SK-MEL-5 (cell line): ENCODE measurements at regions not wholly inside any gene's neighbourhood (a gene's known extent, or its start where the extent isn't known, plus 50 kb on each side); places are given as distances from the start of the nearest gene placed in this dataset.

Experiments used
- DNase-seq: peaks from one replicate; pipeline ENCODE4 v3.0.0-alpha.2; 2016; ENCODE audit warnings: low read depth, low spot score
- in situ Hi-C: cut with HindIII; loops from 2 replicates; pipeline ENCODE4 v1.10.0; 2016; ENCODE audit warnings: low sequenced_read_pairs, high pct_unique_total_duplicates, low pct_unique_long_range_greater_than_20kb

DNA sequence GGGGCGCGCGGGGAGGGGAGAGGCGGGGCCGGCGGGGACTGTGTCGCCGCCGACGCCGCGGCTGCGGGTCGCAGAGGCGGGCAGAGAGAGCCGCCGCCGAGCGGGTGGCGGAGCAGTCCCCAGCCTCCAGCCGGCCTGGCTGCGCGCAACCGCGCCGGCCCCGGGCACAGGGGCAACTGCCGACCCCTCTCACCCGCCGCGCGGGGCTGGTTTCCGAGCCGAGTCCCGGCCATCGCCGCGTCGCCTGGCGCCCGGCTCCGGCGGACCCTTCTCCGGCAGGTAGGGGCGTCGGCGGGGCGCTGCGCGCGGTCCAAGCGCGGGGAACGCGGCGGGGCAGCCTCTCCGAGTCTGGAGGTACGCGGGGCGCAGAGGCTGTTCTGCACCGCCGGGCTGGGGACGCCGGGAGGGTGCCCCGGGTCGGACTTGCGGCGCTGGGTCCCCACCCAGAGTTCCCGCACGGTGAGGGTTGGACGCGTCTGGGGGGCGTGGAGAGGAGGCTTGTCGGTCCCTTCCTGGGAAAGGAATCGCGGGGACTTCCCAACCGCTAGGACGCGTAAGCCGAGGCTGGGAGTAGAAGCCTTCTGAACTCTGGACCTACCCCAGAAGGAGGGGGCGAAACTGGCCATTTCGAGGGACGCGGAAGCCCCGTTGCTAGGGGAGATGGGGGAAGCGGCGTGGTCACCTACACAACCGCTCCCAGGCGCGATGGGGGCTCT lies 133.6 kb upstream of the MYO16 start:
- no peak for DNase-seq
- in situ Hi-C loops, result no loop called here

DNA sequence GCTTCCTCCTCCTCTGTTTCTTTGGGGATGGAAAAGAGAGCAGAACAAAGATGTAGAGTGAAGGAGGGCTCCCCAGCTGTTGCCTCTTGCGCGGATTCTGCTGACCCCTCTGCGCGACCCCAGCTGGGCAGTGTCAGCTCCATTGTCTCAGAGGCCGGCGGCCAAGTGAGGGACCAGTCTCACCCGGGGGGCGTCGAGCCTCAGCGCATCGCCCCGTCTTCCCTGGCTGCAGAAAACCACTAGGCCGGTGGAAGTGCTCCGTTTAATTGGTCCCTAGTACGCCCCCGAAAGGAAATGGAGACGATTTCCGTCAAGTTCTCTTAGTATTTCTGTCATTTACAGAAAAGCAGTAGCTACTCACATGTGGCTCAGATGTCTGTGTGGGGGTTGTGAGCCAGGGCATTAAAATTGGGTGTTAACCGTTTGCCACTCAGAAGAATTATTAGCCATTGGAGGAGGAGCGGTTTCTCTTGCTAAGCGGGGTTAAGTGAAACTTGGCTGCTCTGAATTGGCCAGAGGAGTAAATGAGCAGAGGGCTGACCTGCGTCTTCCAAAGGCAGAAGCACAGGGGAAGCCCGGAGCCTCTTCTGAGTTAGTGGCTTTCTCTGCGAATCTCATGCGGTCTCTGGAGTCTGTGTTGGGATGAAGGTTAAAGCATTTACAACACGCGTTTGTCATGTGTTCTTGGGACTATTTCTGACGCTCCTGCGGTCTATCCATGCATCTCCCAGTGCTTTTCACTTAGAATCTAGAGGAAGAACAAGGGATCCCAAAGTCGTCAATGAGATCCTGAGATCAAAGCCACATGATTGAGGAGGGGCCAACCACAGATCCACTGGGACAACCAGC lies 132.8 kb upstream of the MYO16 start:
- DNase-seq, result peak; percentile 51
- in situ Hi-C loops, result no loop called here

DNA sequence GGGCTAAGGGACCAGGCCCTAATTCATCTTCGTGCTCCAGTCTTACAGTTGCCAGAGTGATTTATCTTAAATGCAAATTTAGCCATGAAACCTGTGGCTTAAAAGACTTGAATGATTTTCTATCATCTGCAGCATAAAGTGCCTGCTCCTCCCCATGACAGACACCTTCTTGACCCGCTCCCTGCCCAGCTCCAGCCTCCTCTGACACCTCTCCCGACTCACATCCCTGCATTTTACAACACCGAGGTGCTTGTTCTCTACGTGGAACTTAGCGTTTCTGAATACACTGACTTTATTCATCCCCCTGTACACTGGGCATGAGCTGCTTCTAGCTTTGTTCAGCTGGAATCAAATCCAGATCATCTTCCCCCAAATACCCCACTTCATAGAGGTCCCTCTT lies 128.7 kb upstream of the MYO16 start:
- in situ Hi-C loops, result no loop called here
- DNase-seq, result no peak

DNA sequence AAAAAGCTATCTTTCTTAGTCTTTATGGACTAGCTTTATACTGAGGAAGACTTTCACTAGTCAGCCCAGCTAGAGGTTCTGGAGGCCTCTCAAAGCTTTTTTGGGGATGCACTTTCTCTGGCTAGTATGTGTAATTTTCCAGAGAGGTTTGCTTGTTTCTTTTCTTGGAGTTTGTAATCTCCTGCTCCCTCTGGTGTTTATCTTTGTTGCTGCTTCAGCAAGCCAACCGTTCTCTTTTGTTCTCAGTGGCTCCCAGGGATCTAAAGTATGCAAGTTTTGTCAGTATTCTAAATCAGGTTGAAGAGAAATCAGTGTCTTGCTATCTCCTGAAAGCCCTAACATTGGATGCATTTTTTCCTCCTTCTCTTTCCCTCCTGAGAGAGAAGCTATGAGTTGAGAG lies 121.1 kb upstream of the MYO16 start:
- in situ Hi-C loops, result no loop called here
- peak; percentile 49 for DNase-seq

DNA sequence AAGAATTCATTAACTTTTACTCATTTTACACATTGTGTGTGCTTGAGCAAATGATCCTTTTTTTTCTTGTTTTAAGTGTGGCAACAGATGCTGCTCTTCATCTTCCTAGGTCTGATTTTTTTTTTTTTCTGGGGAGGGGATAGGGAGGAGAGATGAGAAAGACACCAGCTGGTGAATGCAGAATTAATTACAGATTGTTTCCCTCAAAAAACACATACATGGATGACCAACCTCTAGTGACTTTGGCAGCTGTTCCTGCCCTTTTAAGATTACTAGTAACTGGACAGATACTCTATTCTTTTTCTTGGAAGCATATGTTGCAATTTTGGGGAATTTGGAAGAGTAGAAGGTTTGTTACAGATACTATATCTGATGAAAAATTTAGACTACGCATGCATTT lies 103.6 kb upstream of the MYO16 start:
- in situ Hi-C loops, result no loop called here
- no peak for DNase-seq

DNA sequence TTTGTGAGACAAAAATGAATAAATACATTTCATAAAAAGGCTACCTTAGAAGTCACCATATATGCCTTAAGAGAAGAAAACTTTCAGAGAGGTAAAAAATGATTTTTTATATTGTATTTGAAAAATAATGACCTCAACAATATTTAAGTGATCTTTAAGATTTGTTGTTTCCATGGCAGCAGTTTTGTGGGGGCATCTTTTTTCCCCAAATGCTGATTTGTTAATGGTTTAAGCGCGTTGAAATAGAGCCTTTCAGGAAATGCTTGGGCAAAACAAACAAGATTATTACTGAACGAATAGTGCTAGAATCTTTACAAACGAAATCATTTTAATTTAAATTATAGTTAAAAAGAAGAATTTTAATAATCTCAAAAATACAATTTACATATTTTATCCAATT lies 103.1 kb upstream of the MYO16 start:
- in situ Hi-C loops, result no loop called here
- DNase-seq, result no peak

DNA sequence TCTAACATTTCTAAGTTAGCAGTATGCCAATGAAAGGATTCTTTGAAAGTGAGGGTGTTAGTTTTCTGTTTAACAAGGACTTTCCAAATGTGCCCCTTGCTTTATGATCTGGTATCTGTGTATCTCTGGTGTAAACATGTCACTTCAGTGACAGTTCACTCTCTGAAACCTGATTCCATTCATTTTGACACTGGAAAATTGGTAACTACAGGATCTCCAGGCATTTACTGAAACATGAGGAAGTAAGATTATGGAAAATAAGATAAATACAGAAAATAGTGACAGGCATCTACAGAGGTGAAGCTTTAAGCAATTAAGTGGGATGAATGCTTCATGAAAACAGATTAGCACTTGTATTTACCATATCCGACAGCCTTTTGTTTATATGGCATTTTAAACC lies 101.6 kb upstream of the MYO16 start:
- in situ Hi-C loops, result no loop called here
- no peak for DNase-seq

DNA sequence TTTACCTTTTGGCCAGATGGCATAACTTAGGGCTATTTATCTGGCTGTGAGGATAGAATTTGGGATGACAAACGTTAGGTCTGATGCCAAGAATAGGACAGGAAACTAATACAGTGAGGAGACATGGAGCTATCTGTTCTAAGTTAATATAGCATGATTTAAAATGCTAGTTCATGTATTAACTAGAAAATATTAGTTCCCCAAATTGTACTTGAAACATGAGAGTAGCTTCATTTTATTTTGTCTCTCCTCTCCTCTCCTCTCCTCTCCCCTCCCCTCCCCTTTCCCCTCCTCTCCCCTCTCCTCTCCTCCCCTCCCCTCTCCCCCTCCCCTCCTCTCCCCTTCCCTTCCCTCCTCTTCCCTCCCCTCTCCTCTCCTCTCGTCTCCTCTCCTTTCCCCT lies 101.1 kb upstream of the MYO16 start:
- in situ Hi-C loops, result no loop called here
- DNase-seq, result no peak

DNA sequence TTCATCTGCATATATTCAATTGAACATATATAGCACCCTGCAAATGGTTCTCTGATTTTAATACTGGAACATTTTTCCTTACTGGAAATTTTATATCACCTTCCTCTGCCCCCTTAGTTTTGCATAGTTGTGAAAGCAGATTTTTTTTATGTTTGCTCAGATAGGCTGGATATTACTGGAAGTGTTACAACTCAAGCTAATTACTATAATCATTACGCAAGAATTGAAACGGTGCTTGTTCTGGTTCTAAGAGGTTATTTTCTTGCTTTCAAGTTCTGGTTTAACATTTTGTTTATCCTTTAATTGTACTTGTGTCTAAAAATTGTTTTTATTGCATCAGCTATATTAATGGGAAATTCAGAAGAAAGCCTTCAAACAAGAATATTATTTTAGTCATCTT lies 95.6 kb upstream of the MYO16 start:
- no peak for DNase-seq
- in situ Hi-C loops, result no loop called here

DNA sequence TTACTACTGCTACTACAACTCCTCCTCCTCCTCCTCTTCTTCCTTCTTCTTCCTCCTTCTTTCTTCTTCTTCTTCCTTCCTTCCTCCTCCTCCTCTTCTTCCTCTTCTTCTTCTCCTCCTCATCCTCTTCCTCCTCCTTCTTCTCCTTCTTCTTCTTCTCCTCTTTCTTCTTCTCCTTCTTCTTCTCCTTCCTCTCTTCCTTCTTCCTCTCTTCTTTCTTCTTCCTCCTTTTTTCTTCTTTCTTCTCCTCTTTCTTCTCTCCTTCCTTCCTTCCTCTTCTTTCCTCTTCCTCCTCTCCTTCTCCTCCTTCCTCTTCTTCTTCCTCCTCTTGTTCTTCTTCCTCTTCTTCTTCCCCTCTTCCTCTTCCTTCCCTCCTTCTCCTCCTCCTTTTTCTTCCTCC lies 94.7 kb upstream of the MYO16 start:
- in situ Hi-C loops, result no loop called here
- no peak for DNase-seq

DNA sequence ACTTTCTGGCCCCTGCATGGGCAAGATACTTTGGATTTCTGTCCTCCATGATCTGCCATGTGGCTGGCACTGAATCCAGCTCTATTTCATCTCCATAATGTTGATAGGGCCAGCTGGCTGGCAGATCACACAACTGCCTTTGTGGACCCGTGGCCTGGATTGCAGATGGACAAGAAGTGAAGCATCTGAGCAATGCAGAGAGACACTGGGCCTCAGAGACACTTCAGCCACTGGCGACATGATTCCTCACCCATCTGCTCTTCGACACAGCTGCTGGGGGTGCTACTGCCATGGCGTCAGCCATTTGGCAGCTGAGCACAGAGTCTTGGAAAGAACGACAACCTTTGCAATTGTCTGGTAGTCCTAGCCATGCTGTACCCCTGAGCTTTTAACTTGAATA lies 79.5 kb upstream of the MYO16 start:
- in situ Hi-C loops, result no loop called here
- no peak for DNase-seq

DNA sequence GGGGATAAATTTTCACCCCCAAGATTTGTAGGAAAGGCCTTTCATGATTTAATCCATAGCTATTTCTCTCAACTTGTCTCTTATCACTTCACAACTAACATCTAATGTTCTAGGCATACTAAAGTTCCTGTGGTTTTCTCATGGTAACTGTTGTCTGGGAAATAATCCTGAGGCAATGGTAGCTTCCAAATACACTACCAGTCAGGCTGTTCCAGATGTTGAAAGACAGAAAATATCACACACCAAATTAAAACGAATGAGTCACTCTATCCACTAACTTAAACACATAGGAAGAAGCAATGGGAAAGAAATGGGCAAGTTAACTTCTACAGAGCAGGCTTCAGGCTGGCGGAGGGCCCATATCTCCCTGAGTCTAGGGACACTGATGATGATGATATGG lies 77.7 kb upstream of the MYO16 start:
- in situ Hi-C loops, result no loop called here
- DNase-seq, result no peak

DNA sequence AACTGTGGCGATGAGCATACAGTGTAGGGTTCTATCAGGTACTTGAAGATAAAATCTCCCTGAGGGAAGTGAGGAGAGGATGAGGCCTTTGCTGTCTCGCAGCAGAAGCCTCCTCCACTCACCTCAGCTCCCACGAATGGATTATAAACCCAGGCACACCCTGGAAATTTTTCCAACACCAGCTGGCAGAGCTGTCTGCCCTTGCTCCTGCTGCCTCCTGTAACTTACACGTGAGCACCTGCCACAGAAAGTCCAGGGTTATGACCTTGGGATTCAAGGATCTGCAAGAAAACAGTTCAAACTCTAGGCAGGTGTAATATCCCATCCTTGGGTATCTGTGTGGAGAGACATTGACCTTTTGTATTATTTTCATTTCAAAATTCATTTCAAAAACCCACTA lies 70.9 kb upstream of the MYO16 start:
- in situ Hi-C loops, result no loop called here
- no peak for DNase-seq

DNA sequence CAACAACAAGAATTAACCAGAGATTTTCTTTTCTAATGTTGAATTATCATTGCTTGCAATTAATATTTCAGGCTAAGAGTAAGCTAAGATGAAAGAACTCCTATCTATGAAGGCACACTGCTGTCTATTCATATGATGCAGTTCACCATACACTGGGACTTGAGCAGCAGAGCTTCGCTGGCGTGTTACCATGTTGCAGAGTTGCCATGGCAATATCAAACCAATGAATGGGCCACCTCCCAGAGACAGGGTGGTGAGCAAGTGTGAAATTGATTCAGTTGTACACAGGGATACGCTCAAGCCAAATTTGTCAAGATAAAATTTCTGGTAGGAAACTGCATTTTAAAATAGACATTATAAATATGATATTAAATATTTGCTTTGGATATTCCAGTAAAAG lies 69.3 kb upstream of the MYO16 start:
- in situ Hi-C loops, result no loop called here
- DNase-seq, result peak; percentile 7

DNA sequence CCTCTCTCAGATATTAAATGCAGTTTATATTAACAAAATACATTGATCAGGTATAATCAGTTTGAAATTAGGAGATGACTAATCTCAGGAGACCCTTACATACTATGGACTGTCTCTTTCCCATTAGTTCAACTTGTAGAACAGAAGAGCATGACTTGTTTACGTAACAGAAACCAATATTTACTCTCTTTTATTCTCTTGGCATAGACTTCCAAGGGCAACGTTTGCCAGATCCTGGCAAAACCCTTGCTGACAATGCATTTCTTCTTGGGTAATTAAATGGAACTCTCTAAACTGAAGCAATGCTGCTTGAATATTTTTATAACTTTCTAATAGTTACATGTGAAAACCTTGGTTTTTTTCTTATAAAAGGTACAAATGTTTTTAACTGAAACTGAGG lies 68.3 kb upstream of the MYO16 start:
- in situ Hi-C loops, result no loop called here
- no peak for DNase-seq

DNA sequence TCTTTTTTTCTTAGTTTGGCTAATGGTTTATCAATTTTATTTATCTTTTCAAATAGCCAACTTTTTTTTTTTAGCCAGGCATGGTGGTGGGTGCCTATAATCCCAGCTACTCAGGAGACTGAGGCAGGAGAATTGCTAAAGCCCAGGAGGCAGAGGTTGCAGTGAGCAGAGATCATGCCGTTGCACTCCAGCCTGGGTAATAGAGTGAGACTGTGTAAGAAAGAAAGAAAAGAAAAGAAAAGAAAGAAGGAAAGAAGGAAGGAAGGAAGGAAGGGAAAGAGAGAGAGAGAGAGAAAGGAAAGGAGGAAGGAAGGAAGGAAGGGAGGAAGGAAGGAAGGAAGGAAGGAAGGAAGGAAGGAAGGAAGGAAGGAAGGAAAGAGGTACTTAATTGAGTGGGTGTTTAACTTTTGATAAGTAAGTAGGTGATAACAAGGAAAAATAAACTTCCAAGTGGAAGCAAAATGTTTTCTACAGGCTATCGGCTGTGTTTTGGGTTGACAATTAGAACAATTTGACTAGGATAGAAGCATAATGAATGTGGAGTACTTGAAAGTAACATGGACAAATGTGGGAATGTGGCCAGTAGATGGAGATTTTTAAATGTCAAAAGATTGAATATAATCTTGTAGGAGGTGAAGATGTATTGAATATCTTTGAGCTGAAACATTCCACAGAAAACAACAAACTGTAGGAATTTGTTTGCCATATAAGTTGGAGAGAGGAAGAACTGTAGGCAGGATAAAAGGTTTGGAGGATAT lies 62.8 kb upstream of the MYO16 start:
- in situ Hi-C loops, result no loop called here

DNA sequence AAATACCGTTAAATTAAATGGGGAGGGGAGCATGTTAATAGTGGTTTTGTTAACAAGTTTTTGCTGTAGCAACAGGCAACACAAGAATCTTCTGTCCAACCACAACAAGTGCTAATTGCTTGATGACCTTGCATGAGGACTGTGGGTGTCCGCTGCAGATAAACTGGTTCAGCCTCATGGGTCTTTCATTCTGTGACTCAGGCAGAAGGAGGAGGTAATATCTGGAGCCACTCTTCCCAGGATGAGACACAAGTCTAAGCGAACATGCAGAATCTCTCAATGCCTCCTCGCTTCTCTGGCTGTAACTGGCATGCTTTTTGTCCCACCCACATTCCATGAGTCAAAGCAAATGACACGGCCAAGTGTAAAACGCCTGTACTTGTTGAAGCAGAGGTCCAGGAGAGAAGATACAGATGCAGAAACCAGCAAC lies 56.6 kb upstream of the MYO16 start:
- no peak for DNase-seq
- in situ Hi-C loops, result no loop called here

More for the DNA sequence above, 62.8 kb upstream of the MYO16 start:
- no peak for DNase-seq

DNA sequence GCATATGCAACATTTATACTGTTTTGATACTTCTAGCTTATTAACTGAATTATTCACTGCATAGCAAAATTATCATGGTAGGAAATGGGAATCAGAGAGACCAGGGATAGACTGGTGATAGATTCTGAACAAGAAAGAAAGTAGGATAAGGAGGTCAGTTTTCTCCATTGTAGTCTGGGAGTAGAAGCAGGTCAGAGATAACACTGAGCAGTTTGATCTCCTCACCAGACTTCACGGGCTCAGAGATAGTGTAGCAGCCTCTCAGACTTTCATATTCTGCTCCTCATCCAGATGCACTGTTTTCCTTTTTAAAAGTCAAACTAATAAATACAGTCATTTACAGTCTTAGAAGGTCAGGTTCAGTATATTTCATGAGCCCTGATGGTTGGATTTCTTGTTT lies 56.0 kb upstream of the MYO16 start:
- in situ Hi-C loops, result no loop called here
- DNase-seq, result no peak

DNA sequence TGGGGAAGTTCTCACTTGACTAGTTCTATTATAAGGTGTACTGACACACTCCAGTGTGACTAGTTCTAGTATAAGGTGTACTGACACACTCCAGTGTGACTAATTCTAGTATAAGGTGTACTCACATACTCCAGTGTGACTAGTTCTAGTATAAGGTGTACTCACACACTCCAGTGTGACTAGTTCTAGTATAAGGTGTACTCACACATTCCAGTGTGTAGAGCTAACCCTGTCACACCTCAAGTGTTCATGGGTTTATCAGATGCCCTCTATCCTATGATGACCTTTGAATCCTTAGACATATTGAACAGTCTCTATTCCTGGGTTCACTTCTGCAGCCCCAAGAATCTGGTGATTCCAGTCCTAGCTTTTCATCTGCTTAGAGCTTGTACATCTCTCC lies 54.6 kb upstream of the MYO16 start:
- DNase-seq, result no peak
- in situ Hi-C loops, result no loop called here
